GM10248 (cell line): ENCODE measurements at regions not wholly inside any gene's neighbourhood (a gene's known extent, or its start where the extent isn't known, plus 50 kb on each side); places are given as distances from the start of the nearest gene placed in this dataset.

Experiments
- CTCF ChIA-PET: fragments of 300-600 bp; sonication (Branson Sonifier 250); formaldehyde crosslinking; extraction: SDS; loops from one replicate; lab custom pipeline; 2021; ENCODE audit warnings: antibody characterized with exemption; lab: Yijun Ruan, JAX
- POLR2A ChIA-PET: fragments of 350-650 bp; sonication (Branson Sonifier 250); formaldehyde crosslinking; extraction: SDS; loops from one replicate; lab custom pipeline; 2020; ENCODE audit warnings: antibody characterized with exemption; lab: Yijun Ruan, JAX
- DNase-seq: peaks from one replicate; pipeline ENCODE4 v3.0.0; 2012; ENCODE audit errors: extremely low spot score
- TF ChIP-seq, protein P1 (sequence below): IDR thresholded peaks from 2 replicates; pipeline ENCODE4 v1.5.1; 2012; ENCODE audit warnings: mild to moderate bottlenecking, low read depth; ENCODE audit errors: extremely low read depth, missing control alignments, control extremely low read depth

DNA sequence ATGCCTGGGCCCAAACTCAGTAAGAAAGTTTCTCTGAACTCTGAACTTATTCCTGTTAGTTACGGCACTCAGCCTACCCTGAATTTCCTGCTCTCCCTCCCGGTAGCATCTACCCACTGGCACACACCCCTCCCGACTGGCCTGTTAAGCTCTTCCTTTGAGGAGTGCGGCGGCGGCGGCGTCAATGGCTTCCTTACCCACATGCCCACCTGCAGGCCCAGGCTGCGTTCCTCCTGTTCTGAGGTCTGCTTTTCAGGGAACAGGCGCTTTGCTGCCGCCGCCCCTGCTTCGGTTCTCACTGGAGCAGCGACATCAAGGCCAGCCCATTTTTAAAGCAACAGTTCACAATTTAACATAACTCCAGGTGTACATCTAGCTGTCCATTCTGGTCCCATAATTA lies 432.4 kb downstream of the DCDC2C start:
- no peak for DNase-seq
- ChIA-PET POLR2A (no interaction called here), CTCF (interaction anchor here (1.2 kb wide), 1 partner anchor 175 kb away, joined by 3 read pairs; no protein-coding TSS in a partner anchor)
- TF ChIP-seq, protein P1, sequence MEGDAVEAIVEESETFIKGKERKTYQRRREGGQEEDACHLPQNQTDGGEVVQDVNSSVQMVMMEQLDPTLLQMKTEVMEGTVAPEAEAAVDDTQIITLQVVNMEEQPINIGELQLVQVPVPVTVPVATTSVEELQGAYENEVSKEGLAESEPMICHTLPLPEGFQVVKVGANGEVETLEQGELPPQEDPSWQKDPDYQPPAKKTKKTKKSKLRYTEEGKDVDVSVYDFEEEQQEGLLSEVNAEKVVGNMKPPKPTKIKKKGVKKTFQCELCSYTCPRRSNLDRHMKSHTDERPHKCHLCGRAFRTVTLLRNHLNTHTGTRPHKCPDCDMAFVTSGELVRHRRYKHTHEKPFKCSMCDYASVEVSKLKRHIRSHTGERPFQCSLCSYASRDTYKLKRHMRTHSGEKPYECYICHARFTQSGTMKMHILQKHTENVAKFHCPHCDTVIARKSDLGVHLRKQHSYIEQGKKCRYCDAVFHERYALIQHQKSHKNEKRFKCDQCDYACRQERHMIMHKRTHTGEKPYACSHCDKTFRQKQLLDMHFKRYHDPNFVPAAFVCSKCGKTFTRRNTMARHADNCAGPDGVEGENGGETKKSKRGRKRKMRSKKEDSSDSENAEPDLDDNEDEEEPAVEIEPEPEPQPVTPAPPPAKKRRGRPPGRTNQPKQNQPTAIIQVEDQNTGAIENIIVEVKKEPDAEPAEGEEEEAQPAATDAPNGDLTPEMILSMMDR = no peak

DNA sequence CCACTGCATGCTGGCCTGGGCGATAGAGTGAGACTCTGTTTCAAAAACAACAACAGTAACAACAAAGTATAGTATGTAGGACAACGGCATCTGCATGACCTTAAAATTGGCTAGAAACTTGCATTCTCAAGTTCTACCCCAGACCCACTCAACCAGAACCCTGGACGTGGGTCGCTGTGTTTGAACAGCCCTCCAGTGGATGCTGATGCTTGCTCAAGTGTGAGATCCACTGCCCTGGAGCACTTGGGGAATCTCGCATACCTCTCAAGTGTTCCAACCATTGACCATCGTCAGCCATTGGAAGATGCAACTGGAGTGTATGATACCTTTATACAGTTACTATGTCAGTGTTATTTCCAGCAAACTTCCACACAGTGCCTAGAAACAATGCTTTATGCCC lies 435.9 kb downstream of the DCDC2C start:
- DNase-seq = no peak
- CTCF ChIA-PET = no interaction called here
- TF ChIP-seq, protein P1 = no peak
- POLR2A ChIA-PET = no interaction called here

DNA sequence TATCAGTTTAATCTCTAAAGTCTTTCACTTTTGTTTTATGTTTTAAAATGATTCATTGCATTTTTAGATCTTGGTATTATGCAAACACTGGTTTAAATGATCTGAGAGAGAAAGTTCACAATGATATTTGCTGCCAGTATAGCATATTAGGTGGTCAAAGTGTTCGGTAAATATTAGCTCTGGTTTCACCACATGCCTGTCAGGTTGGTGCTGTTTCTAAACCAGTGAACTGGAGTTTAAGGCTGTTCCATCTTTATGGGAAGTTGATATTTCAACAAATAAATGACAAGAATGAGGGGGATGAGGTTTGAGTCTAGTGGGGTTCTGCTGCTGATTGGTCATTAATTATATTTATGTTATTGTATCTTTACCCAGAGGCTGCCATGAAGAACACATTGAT lies 436.4 kb downstream of the DCDC2C start:
- no peak for DNase-seq
- CTCF ChIA-PET = no interaction called here
- POLR2A ChIA-PET = no interaction called here
- TF ChIP-seq, protein P1 = no peak

DNA sequence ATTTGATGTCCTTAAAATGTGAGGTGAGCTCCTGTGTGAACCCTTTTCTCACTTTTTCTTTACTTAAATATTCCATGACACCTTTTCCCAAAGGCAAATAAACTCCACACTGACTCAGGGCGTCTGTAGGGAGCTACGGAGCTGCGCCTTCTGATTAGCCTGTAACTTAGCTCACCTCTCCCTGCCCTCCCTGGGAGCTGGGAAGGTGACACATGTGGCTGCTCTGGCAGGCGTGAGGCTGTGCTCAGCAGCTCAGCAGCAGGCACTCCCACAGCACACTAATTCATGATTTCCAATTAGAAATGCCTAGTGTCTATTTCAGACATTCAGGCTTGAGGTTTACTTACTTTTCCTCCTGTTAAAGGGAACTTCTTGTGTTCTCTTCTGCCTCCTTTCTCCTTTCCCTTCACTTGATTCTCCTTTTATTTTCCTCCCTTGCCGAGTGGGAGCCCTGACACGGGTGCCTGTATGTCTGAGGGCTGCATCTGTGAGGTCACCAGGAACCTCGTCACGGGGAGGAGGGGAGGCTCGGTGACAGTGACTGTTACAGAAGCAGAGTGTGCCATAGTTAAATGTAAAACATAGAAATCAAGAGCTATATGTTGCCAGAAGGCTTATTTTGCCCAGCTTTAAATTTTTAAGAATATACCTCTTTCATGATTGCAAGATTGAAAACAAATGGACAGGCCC lies 437.1 kb downstream of the DCDC2C start:
- no peak for DNase-seq
- POLR2A ChIA-PET = no interaction called here
- CTCF ChIA-PET = no interaction called here
- TF ChIP-seq, protein P1 = no peak

DNA sequence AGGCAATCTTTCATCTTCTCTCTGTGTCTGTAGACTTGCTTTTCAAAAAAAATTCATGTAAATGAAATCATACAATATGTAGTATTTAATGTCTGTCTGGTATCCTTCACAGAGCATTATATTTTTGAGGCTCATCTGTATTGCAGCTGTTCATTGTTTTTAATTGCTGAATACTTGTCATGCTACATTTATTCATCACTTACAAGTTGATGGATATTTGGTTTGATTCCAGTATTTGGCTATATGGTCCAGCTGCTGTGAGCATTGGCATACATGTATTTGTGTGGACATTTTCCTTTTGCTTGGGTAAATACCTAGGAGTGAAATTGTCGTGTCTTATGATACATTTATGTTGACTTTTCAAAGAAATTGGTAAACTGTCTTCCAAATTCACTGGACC lies 441.4 kb downstream of the DCDC2C start:
- CTCF ChIA-PET = no interaction called here
- TF ChIP-seq, protein P1 = no peak

DNA sequence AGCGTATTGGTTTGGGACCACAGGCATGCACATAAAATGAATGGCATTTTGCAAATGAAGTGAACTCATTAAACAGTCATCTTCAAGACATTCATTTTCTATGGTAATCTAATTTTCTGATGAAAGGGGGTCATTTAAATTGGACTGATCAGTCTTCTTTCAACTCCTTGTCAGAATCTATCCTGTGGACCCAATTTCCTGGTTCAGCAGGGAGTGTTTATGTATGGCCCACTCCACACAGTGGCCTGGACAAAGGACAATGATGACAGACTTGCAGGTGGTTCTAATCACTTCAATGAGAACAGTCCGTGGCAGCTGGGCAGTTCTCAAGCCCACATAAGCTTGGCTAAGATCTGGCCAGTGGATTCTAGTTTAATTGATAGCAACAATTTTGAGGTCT lies 448.1 kb downstream of the DCDC2C start:
- ChIA-PET CTCF (no interaction called here), POLR2A (no interaction called here)
- no peak for DNase-seq
- TF ChIP-seq, protein P1 = no peak

More for the DNA sequence above, 441.4 kb downstream of the DCDC2C start:
- POLR2A ChIA-PET = no interaction called here
- no peak for DNase-seq
